Testis (tissue), 2 donors: ENCODE measurements at regions not wholly inside any gene's neighbourhood (a gene's known extent, or its start where the extent isn't known, plus 50 kb on each side); places are given as distances from the start of the nearest gene placed in this dataset.

Source experiments
- DNase-seq: peaks from one replicate; pipeline ENCODE4 v3.0.0-alpha.2; 2019
- H3K27ac ChIP-seq, 2 donors: fragments of 200-600 bp; sonication (generic); one replicate each; pipeline ENCODE4 v1.5.1; 2019
- H3K27me3 ChIP-seq: fragments of 200-600 bp; sonication (generic); one replicate; pipeline ENCODE4 v1.5.1; 2019
- H3K36me3 ChIP-seq: fragments of 200-600 bp; sonication (generic); one replicate; pipeline ENCODE4 v1.5.1; 2017; ENCODE audit warnings: low read depth; ENCODE audit errors: missing control alignments
- H3K4me1 ChIP-seq: fragments of 200-600 bp; sonication (generic); one replicate; pipeline ENCODE4 v1.5.1; 2019
- H3K4me3 ChIP-seq, 2 donors: fragments of 200-600 bp; sonication (generic); one replicate each; pipeline ENCODE4 v1.5.1; 2017 to 2019
- H3K9me3 ChIP-seq: fragments of 200-600 bp; sonication (generic); one replicate; pipeline ENCODE4 v1.5.1; 2017
- CTCF ChIP-seq, 3 experiments: fragments of 450-650 bp in 2 of 3; fragments of 200-600 bp in 1 of 3; sonication (generic) in 1 of 3; IDR thresholded peaks; one replicate each; pipeline ENCODE4 v1.5.1; 2016 to 2019; ENCODE audit warnings: antibody characterized with exemption in 3 of 3, mild to moderate bottlenecking in 2 of 3, moderate library complexity in 1 of 3
- POLR2A ChIP-seq: fragments of 450-650 bp; IDR thresholded peaks from one replicate; pipeline ENCODE4 v1.6.1; 2017; ENCODE audit warnings: antibody characterized with exemption, mild to moderate bottlenecking, moderate library complexity
- WGBS, 2 donors: methylation state at CpG; one replicate each; pipeline ENCODE4 v1.1.5; 2018; 5-methylcytosine and 5-hydroxymethylcytosine counted together
- intact Hi-C: fragments of 100-400 bp; cut with DNase I; formaldehyde crosslinking; loops from one replicate; pipeline ENCODE4 v1.15.1; 2023; ENCODE audit warnings: low total_unique reads
- small RNA-seq, 2 donors: library from RNA; depleted of rRNA; stranded (forward); fragments of <200 nt; gene quantifications; one replicate each; pipeline ENCODE3, GENCODE V24; 2016

GRCh38 chr5:174667526-174667925 lies 56.9 kb upstream of the MSX2 start:
- Histone ChIP-seq H3K27me3 (no peaks in the 10 kb centered on the region), H3K4me1 (no peaks in the 10 kb centered on the region), H3K4me3 (no peak overlapping the region), H3K9me3 (no peaks in the 10 kb centered on the region), H3K36me3 (no peaks in the 10 kb centered on the region), H3K27ac (no peak overlapping the region)
- whole genome bisulfite sequencing, 2 donors, result 88 to 92% methylated on average over 2 of the region's 2 CpGs
- TF ChIP-seq POLR2A (no peak), CTCF (IDR thresholded peaks at IDR 0.05) (no peak)
- intact Hi-C loops, result no loop called here
- no peak for DNase-seq

DNA sequence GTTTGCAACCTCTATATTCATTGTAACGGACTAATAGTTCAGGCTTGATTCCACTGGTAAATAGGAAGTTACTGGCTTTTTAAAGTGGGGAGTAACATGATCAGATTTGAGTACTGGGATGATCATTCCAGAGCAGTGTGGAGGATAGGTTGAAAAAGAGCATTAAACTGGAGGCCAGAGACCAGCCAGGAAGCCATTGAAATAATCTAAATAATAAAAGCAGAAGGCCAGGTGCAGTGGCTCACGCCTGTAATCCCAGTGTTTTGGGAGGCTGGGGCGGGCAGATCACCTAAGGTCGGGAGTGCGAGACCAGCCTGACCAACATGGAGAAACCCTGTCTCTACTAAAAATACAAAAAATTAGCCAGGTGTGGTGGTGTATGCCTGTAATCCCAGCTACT lies 56.0 kb upstream of the MSX2 start:
- WGBS, 2 donors, result 81 to 90% methylated on average over 5 of the region's 5 CpGs
- Histone ChIP-seq H3K4me3 (no peak overlapping the region), H3K9me3 (no peaks in the 10 kb centered on the region), H3K27ac (no peak overlapping the region), H3K27me3 (no peaks in the 10 kb centered on the region), H3K36me3 (no peaks in the 10 kb centered on the region), H3K4me1 (no peaks in the 10 kb centered on the region)
- intact Hi-C loops, result no loop called here
- no peak for TF ChIP-seq POLR2A
- no peak for TF ChIP-seq CTCF (IDR thresholded peaks at IDR 0.05)
- no peak for DNase-seq

Small RNA genes lying in the stretch of these regions (small RNA-seq; reads per million reads assigned to genes)
- gene HIGD1AP3 (0 reads per million in 2 donors), gene SUMO2P6 (0 reads per million in 2 donors)
